ENCODE measurements at regions not wholly inside any gene's neighbourhood (a gene's known extent, or its start where the extent isn't known, plus 50 kb on each side); places are given as distances from the start of the nearest gene placed in this dataset.
"Not testable (repeated sequence)": the region's sequence is repeated elsewhere in the genome, so short reads cannot be mapped to it uniquely, and the experiment has no call there.

DNA sequence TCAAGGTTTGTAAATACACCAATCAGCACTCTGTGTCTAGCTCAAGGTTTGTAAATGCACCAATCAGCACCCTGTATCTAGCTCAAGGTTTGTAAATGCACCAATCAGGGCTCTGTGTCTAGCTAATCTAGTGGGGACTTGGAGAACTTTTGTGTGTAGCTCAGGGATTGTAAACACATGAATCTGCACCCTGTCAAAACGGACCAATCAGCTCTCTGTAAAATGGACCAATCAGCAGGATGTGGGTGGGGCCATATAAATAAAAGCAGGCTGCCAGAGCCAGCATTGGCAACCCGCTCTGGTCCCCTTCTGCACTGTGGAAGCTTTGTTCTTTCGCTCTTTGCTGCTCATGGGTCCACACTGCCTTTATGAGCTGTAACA is 109.3 kb upstream of the RASGEF1B start:
- H3K4me3 Mint-ChIP-seq (ENCODE audit: low read depth); H3K9me3 Mint-ChIP-seq; DNase-seq (ENCODE audit: low spot score); H3K4me1 Mint-ChIP-seq (ENCODE audit: low read depth); H3K27ac Mint-ChIP-seq; intact Hi-C loops (cut with micrococcal nuclease); H3K27me3 Mint-ChIP-seq (ENCODE audit: low read depth); H3K36me3 Mint-ChIP-seq (ENCODE audit: low read depth): not testable (repeated sequence)

DNA sequence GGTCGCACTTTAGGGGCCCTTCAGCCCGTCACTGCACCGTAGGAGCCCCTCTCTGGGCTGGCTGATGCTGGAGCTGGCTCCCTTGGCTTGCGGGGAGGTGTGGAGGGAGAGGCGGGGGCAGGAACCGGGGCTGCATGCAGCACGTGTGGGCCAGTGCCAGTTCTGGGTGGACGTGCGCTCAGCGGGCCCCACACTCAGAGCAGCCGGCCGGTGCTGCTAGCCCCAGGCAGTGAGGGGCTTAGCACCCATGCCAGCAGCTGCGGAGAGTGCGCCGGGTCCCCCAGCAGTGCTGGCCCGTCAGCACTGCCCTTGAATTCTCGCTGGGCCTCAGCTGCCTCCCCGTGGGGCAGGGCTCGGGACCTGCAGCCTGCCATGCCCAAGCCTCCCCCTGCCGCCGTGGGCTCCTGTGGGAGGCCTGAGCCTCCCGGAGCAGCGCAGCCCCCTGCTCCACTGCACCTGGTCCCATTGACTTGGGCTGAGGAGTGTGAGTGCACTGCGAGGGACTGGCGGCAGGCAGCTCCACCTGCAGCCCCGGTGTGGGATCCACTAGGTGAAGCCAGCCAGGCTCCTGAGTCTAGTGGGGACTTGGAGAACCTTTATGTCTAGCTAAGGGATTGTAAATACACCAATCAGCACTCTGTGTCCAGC is 108.8 kb upstream of the RASGEF1B start:
- Mint-ChIP-seq H3K27me3 (ENCODE audit: low read depth) (peaks cover 3% of the 10 kb centered on the region), H3K27ac (no peak overlapping the region), H3K4me3 (ENCODE audit: low read depth) (no peak overlapping the region), H3K36me3 (ENCODE audit: low read depth) (no peaks in the 10 kb centered on the region), H3K9me3 (no peaks in the 10 kb centered on the region), H3K4me1 (ENCODE audit: low read depth) (no peaks in the 10 kb centered on the region)
- no peak for DNase-seq (ENCODE audit: low spot score)
- intact Hi-C loops (cut with micrococcal nuclease), result no loop called here

DNA sequence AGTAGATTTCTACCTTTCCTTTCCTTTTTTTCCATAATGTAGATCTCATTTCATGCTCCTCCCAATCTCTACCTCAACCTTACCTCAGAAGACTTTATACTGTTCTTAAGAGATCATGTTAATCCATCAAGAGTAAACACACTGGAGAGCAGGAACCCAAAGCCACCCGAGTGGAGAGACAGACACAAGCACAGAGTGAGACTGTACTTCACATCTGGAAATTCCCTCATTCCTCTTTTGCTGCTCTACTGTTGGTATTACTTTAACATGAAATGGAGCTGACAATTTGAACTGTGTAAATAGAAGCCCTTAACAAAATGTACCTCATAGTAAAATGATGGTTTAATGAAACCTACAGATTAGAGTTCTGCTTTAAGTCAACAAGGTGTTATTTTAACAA is 105.7 kb upstream of the RASGEF1B start:
- H3K4me3 Mint-ChIP-seq (ENCODE audit: low read depth), result no peak overlapping the region
- no peaks in the 10 kb centered on the region for H3K4me1 Mint-ChIP-seq (ENCODE audit: low read depth)
- peaks cover 3% of the 10 kb centered on the region for H3K27me3 Mint-ChIP-seq (ENCODE audit: low read depth)
- DNase-seq (ENCODE audit: low spot score), result no peak
- intact Hi-C loops (cut with micrococcal nuclease), result no loop called here
- H3K27ac Mint-ChIP-seq, result no peak overlapping the region
- no peaks in the 10 kb centered on the region for H3K9me3 Mint-ChIP-seq
- no peaks in the 10 kb centered on the region for H3K36me3 Mint-ChIP-seq (ENCODE audit: low read depth)

DNA sequence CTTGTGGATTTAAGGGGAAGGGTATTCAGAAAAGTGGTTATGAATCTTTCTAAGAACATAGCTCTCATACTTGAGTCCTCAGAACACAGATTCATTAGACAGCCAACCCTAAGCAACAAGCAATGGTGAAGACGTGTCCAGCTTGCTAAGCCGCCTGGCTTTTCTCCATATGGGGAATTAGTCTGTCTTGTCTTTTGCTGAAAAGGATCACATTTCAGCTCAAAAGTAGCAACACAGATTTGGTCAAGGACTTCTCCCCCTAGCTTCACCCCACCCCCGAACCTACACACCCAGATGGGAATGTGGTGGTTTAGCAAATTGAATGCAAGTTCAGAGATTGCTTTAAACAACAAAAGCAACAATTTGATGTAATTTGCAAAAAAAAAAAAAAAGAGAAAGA is 103.3 kb upstream of the RASGEF1B start:
- H3K4me3 Mint-ChIP-seq (ENCODE audit: low read depth), result no peak overlapping the region
- peaks cover 3% of the 10 kb centered on the region for H3K27me3 Mint-ChIP-seq (ENCODE audit: low read depth)
- intact Hi-C loops (cut with micrococcal nuclease), result no loop called here
- no peaks in the 10 kb centered on the region for H3K9me3 Mint-ChIP-seq
- no peaks in the 10 kb centered on the region for H3K4me1 Mint-ChIP-seq (ENCODE audit: low read depth)
- no peak for DNase-seq (ENCODE audit: low spot score)
- no peak overlapping the region for H3K27ac Mint-ChIP-seq
- no peaks in the 10 kb centered on the region for H3K36me3 Mint-ChIP-seq (ENCODE audit: low read depth)

GRCh38 chr4:81573840-81574239 is 102.1 kb upstream of the RASGEF1B start:
- intact Hi-C loops (cut with micrococcal nuclease), result no loop called here
- Mint-ChIP-seq H3K27me3 (ENCODE audit: low read depth) (peaks cover 3% of the 10 kb centered on the region), H3K4me1 (ENCODE audit: low read depth) (no peaks in the 10 kb centered on the region), H3K36me3 (ENCODE audit: low read depth) (no peaks in the 10 kb centered on the region), H3K27ac (no peak overlapping the region), H3K4me3 (ENCODE audit: low read depth) (no peak overlapping the region), H3K9me3 (no peaks in the 10 kb centered on the region)
- DNase-seq (ENCODE audit: low spot score), result no peak

DNA sequence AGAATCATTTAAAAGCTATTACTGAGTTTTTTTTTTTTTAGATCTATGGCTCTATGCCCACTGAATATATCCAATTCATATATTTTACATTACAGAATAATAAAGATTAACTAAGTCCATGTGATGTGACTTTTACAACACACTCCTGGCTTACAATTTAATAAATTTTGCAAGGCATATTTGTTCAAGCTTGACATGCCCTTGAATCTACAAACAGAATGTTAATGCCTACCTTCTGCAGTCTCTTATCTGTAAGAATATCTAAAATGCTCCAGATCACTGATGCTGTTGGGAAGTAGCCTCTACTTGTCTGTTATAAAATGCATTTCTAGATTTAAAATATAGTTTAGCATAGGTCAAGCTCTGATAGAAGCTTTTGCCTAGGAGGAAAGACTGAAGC is 100.7 kb upstream of the RASGEF1B start:
- Mint-ChIP-seq H3K9me3 (no peaks in the 10 kb centered on the region), H3K27ac (no peak overlapping the region), H3K36me3 (ENCODE audit: low read depth) (no peaks in the 10 kb centered on the region), H3K4me1 (ENCODE audit: low read depth) (no peaks in the 10 kb centered on the region), H3K27me3 (ENCODE audit: low read depth) (peaks cover 3% of the 10 kb centered on the region), H3K4me3 (ENCODE audit: low read depth) (no peak overlapping the region)
- no peak for DNase-seq (ENCODE audit: low spot score)
- intact Hi-C loops (cut with micrococcal nuclease), result no loop called here

DNA sequence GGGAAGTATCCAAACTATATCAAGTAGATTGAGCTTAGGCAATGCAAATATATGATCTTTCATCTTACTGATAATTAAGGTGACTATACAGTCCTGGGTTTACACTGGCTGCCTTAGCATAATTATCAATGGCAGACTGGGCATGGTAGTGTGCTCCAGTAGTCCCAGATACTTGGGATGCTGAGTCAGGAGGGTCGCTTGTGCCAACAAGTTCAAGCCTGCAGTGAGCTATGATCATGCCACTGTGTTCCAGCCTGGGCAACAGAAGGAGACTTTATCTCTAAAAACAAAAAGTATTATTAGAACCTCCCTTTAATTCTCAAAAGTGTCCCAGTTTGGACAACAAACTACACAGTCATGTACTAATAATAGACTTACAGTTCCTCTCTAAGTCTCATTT is 99.4 kb upstream of the RASGEF1B start:
- peaks cover 3% of the 10 kb centered on the region for H3K27me3 Mint-ChIP-seq (ENCODE audit: low read depth)
- no peak for DNase-seq (ENCODE audit: low spot score)
- no peaks in the 10 kb centered on the region for H3K4me1 Mint-ChIP-seq (ENCODE audit: low read depth)
- no peak overlapping the region for H3K27ac Mint-ChIP-seq
- no peak overlapping the region for H3K4me3 Mint-ChIP-seq (ENCODE audit: low read depth)
- no peaks in the 10 kb centered on the region for H3K9me3 Mint-ChIP-seq
- intact Hi-C loops (cut with micrococcal nuclease), result no loop called here
- no peaks in the 10 kb centered on the region for H3K36me3 Mint-ChIP-seq (ENCODE audit: low read depth)

- H3K36me3 Mint-ChIP-seq (ENCODE audit: low read depth), result no peaks in the 10 kb centered on the region
- no peak overlapping the region for H3K4me3 Mint-ChIP-seq (ENCODE audit: low read depth)
- H3K27me3 Mint-ChIP-seq (ENCODE audit: low read depth), result peaks cover 5% of the 10 kb centered on the region
- H3K4me1 Mint-ChIP-seq (ENCODE audit: low read depth), result peaks cover 6% of the 10 kb centered on the region
- no peaks in the 10 kb centered on the region for H3K9me3 Mint-ChIP-seq
- intact Hi-C loops (cut with micrococcal nuclease), result no loop called here
- no peak for DNase-seq (ENCODE audit: low spot score)
- no peak overlapping the region for H3K27ac Mint-ChIP-seq
Observed at GRCh38 chr4:81566161-81566591, 94.5 kb upstream of the RASGEF1B start.

GRCh38 chr4:81565142-81565870 is 93.6 kb upstream of the RASGEF1B start:
- Mint-ChIP-seq H3K27me3 (ENCODE audit: low read depth) (peaks cover 5% of the 10 kb centered on the region), H3K4me1 (ENCODE audit: low read depth) (peaks cover 6% of the 10 kb centered on the region), H3K27ac (no peak overlapping the region), H3K4me3 (ENCODE audit: low read depth) (no peak overlapping the region), H3K9me3 (no peaks in the 10 kb centered on the region), H3K36me3 (ENCODE audit: low read depth) (no peaks in the 10 kb centered on the region)
- no peak for DNase-seq (ENCODE audit: low spot score)
- intact Hi-C loops (cut with micrococcal nuclease), result no loop called here

DNA sequence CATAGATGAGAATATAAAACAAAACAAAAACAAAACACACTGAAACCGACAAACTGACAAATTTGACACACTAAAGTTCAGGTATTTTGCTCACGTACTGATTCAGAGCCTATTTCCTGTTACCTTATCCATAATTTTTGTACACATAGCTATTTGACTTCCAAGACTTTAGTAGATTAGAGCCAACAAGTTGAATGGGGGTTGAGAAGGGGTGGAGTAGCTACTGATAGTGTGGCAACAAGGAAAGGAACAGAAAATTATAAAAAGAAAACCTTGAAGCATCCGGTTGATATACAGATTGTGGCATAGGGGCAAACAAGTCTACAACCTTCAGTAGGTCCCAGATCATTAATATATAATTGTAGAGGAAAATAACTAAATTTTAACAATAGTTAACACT is 92.3 kb upstream of the RASGEF1B start:
- Mint-ChIP-seq H3K36me3 (ENCODE audit: low read depth) (no peaks in the 10 kb centered on the region), H3K27me3 (ENCODE audit: low read depth) (peaks cover 5% of the 10 kb centered on the region), H3K4me3 (ENCODE audit: low read depth) (no peak overlapping the region), H3K27ac (no peak overlapping the region), H3K4me1 (ENCODE audit: low read depth) (peaks cover 7% of the 10 kb centered on the region), H3K9me3 (no peaks in the 10 kb centered on the region)
- DNase-seq (ENCODE audit: low spot score), result no peak
- intact Hi-C loops (cut with micrococcal nuclease), result loop anchor here (5.0 kb wide), 2 partner anchors 72 to 92 kb away; partner anchors contain the start of gene RASGEF1B

DNA sequence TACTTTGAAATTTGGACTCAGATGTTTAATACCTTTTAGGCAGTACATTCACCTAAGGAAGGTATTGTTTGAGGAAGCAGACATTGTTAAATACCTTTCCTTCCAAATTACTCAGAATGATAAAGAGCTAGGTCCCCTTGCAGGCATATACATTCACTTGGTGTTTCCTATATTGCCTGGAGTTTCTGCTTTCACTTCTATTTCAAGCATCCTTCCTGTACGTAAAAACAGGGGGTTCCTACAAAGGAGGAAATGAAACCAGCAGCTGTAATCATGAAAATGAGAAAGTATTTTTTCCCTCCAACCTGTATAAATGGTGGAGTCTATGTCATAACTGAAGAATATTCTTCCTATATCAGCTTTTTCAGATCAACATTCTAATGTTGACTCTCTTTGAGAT is 90.4 kb upstream of the RASGEF1B start:
- H3K27ac Mint-ChIP-seq, result no peak overlapping the region
- no peaks in the 10 kb centered on the region for H3K36me3 Mint-ChIP-seq (ENCODE audit: low read depth)
- no peaks in the 10 kb centered on the region for H3K9me3 Mint-ChIP-seq
- peaks cover 5% of the 10 kb centered on the region for H3K27me3 Mint-ChIP-seq (ENCODE audit: low read depth)
- peaks cover 10% of the 10 kb centered on the region for H3K4me1 Mint-ChIP-seq (ENCODE audit: low read depth)
- DNase-seq (ENCODE audit: low spot score), result no peak
- intact Hi-C loops (cut with micrococcal nuclease), result loop anchor here (5.0 kb wide), 2 partner anchors 70 to 90 kb away; partner anchors contain the start of gene RASGEF1B
- H3K4me3 Mint-ChIP-seq (ENCODE audit: low read depth), result no peak overlapping the region

DNA sequence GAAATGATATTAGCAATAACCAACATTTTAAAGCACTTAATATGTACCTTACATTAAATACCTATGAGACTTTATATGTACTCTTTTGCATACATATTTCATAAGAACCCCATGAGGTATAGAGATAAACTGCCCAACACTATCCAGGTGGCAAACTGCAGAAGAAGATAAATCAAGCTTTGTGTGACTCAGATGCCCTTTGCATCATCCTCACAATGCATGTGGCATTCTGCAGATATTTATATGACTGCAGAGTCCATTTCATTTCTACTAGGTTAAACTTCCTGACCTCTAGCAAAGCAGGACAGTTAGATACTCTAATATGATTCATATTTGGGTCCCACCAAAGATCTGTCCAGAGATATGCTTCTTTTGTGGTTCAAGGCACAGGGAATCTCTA is 85.6 kb upstream of the RASGEF1B start:
- no peaks in the 10 kb centered on the region for H3K36me3 Mint-ChIP-seq (ENCODE audit: low read depth)
- no peak overlapping the region for H3K4me3 Mint-ChIP-seq (ENCODE audit: low read depth)
- peaks cover 14% of the 10 kb centered on the region for H3K4me1 Mint-ChIP-seq (ENCODE audit: low read depth)
- no peaks in the 10 kb centered on the region for H3K9me3 Mint-ChIP-seq
- intact Hi-C loops (cut with micrococcal nuclease), result no loop called here
- no peaks in the 10 kb centered on the region for H3K27me3 Mint-ChIP-seq (ENCODE audit: low read depth)
- H3K27ac Mint-ChIP-seq, result no peak overlapping the region
- DNase-seq (ENCODE audit: low spot score), result no peak

DNA sequence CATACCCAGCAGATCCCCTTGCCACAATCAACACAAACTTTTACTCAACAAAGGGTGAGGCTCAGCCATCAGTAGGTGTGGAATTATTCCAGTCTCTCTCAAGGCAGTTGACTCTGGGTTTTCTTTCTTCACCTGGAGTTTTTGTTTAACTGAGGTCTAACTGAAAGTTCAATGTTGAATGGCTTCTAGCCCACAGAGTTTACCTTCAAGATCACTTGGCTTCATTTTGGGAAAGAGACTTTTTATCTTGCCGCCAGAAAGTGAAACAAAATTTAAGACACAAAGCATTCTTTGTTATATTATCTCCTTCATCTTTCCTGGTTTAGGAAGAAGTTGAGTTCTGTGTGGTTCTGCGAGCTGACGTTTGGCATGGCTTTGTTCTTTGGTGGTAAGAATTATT is 83.8 kb upstream of the RASGEF1B start:
- intact Hi-C loops (cut with micrococcal nuclease), result no loop called here
- no peaks in the 10 kb centered on the region for H3K9me3 Mint-ChIP-seq
- DNase-seq (ENCODE audit: low spot score), result no peak
- H3K27me3 Mint-ChIP-seq (ENCODE audit: low read depth), result no peaks in the 10 kb centered on the region
- H3K4me3 Mint-ChIP-seq (ENCODE audit: low read depth), result no peak overlapping the region
- no peak overlapping the region for H3K27ac Mint-ChIP-seq
- H3K4me1 Mint-ChIP-seq (ENCODE audit: low read depth), result peaks cover 10% of the 10 kb centered on the region
- H3K36me3 Mint-ChIP-seq (ENCODE audit: low read depth), result no peaks in the 10 kb centered on the region

Measured in activated T-helper 2 cell treated with anti-CD3 and anti-CD28 coated beads, Interferon-gamma antibody, Interleukin-2, Interleukin-4, amounts not matched to agents 10 μg/mL and 5 μg/mL and 100 μg/mL, durations not matched to agents 14 hours and 24 hours and 36 hours (primary cell).